PC-9 (cell line): ENCODE measurements at regions not wholly inside any gene's neighbourhood (a gene's known extent, or its start where the extent isn't known, plus 50 kb on each side); places are given as distances from the start of the nearest gene placed in this dataset.

ENCODE experiments used
- BruUV-seq: library from RNA; stranded (reverse); fragments of 400-500 nt; replicated peaks from 2 replicates; lab custom pipeline; 2021; lab: Mats Ljungman, UMichigan
- CTCF ChIA-PET: fragments of 300-600 bp; sonication (Branson Sonifier 250); formaldehyde crosslinking; loops from one replicate; lab custom pipeline; 2022; ENCODE audit warnings: antibody characterized with exemption; lab: Charles Lee
- POLR2A ChIA-PET: fragments of 300-600 bp; sonication (Branson Sonifier 250); formaldehyde crosslinking; loops from one replicate; lab custom pipeline; 2022; ENCODE audit warnings: antibody characterized with exemption; ENCODE audit not compliant: unreplicated experiment; lab: Charles Lee
- DNase-seq, 2 experiments: peaks; one replicate each; pipeline versions ENCODE4 v3.0.0 to v3.0.0-alpha.2; 2015 to 2022; ENCODE audit warnings: mixed read lengths in 1 of 2
- H2AFZ ChIP-seq: fragments of 200-600 bp; sonication (generic); 2 replicates; pipeline ENCODE4 v1.8.1; 2017; ENCODE audit warnings: antibody characterized with exemption
- H3F3A ChIP-seq: fragments of 200-600 bp; sonication (generic); 2 replicates; pipeline ENCODE4 v1.8.1; 2017; ENCODE audit warnings: antibody characterized with exemption, mild to moderate bottlenecking, low read depth; ENCODE audit not compliant: insufficient read depth
- H3K27ac ChIP-seq: fragments of 200-600 bp; sonication (generic); 2 replicates; pipeline ENCODE4 v1.6.1; 2016; ENCODE audit warnings: mixed run types
- H3K27me3 ChIP-seq: fragments of 200-600 bp; sonication (generic); 2 replicates; pipeline ENCODE4 v1.6.1; 2016; ENCODE audit warnings: low read depth, mixed run types; ENCODE audit not compliant: insufficient read depth
- H3K36me3 ChIP-seq: fragments of 200-600 bp; sonication (generic); 2 replicates; pipeline ENCODE4 v1.6.1; 2016; ENCODE audit warnings: low read depth, mixed run types
- H3K4me1 ChIP-seq: fragments of 200-600 bp; sonication (generic); replicated peaks from 2 replicates; pipeline ENCODE4 v1.6.1; 2016; ENCODE audit warnings: mixed run types; ENCODE audit not compliant: insufficient read depth
- H3K4me2 ChIP-seq: fragments of 200-600 bp; sonication (generic); 2 replicates; pipeline ENCODE4 v1.6.1; 2017; ENCODE audit warnings: mixed run types
- H3K4me3 ChIP-seq: fragments of 200-600 bp; sonication (generic); 2 replicates; pipeline ENCODE4 v1.6.1; 2016; ENCODE audit warnings: mixed run types
- H3K79me2 ChIP-seq: fragments of 200-600 bp; sonication (generic); 2 replicates; pipeline ENCODE4 v1.6.1; 2017; ENCODE audit warnings: low read depth, mixed run types
- H3K9me2 ChIP-seq: fragments of 200-600 bp; sonication (generic); 2 replicates; pipeline ENCODE4 v1.8.1; 2017; ENCODE audit warnings: mild to moderate bottlenecking; ENCODE audit not compliant: insufficient read depth
- H3K9me3 ChIP-seq: fragments of 200-600 bp; sonication (generic); 2 replicates; pipeline ENCODE4 v1.8.1; 2016; ENCODE audit warnings: low read depth; ENCODE audit not compliant: insufficient read depth
- H4K20me1 ChIP-seq: fragments of 200-600 bp; sonication (generic); 2 replicates; pipeline ENCODE4 v1.8.1; 2017; ENCODE audit not compliant: insufficient read depth
- EZH2 ChIP-seq: fragments of 200-600 bp; sonication (generic); IDR thresholded peaks from 2 replicates; pipeline ENCODE4 v1.8.0; 2017; ENCODE audit warnings: antibody characterized with exemption, low read depth
- intact Hi-C: fragments of 100-400 bp; cut with micrococcal nuclease; formaldehyde crosslinking; loops from one replicate; pipeline ENCODE4 v1.10.0; 2022; ENCODE audit not compliant: unreplicated experiment
- TF ChIP-seq, protein P1 (sequence below): fragments of 200-600 bp; sonication (generic); conservative IDR thresholded peaks from 2 replicates; pipeline ENCODE4 v1.6.1; 2017; ENCODE audit warnings: mixed run types, antibody characterized with exemption, mild to moderate bottlenecking, moderate library complexity

DNA sequence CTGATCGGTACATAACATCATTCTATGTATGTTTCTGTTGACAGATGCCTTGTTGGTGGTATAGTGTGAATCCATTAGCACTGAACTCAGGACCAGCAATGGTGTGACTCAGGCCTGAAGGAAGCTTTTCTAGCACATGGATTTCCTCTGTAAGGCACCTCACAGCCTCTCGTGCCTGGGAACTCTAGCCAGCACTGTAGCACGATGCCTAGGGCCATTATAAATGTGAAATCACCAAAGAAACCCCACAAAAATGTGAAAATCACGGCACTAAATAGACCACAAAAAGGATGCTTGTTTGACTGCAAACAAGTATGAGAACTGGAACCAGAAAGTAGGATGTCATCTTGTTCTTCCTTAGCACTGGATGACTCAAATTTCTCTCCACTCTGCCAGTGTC lies 63.7 kb upstream of the NKX2-2 start:
- ChIA-PET CTCF (no interaction called here), POLR2A (no interaction called here)
- H3F3A ChIP-seq = no peaks in the 10 kb centered on the region
- no peaks in the 10 kb centered on the region for H3K9me2 ChIP-seq
- H3K4me2 ChIP-seq = no peak overlapping the region
- no peaks in the 10 kb centered on the region for H3K79me2 ChIP-seq
- H3K27ac ChIP-seq = no peak overlapping the region
- no peak for DNase-seq
- H2AFZ ChIP-seq = no peak overlapping the region
- no peak overlapping the region for H3K4me3 ChIP-seq
- no peak for TF ChIP-seq EZH2
- TF ChIP-seq, protein P1, sequence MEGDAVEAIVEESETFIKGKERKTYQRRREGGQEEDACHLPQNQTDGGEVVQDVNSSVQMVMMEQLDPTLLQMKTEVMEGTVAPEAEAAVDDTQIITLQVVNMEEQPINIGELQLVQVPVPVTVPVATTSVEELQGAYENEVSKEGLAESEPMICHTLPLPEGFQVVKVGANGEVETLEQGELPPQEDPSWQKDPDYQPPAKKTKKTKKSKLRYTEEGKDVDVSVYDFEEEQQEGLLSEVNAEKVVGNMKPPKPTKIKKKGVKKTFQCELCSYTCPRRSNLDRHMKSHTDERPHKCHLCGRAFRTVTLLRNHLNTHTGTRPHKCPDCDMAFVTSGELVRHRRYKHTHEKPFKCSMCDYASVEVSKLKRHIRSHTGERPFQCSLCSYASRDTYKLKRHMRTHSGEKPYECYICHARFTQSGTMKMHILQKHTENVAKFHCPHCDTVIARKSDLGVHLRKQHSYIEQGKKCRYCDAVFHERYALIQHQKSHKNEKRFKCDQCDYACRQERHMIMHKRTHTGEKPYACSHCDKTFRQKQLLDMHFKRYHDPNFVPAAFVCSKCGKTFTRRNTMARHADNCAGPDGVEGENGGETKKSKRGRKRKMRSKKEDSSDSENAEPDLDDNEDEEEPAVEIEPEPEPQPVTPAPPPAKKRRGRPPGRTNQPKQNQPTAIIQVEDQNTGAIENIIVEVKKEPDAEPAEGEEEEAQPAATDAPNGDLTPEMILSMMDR = no peak
- no peaks in the 10 kb centered on the region for H3K4me1 ChIP-seq
- peaks cover 72% of the 10 kb centered on the region for H3K27me3 ChIP-seq
- BruUV-seq = no TSS peak
- H3K36me3 ChIP-seq = no peaks in the 10 kb centered on the region
- H3K9me3 ChIP-seq = no peaks in the 10 kb centered on the region
- intact Hi-C loops = no loop called here
- no peaks in the 10 kb centered on the region; the same call in 1 of the 2 replicates for H4K20me1 ChIP-seq

DNA sequence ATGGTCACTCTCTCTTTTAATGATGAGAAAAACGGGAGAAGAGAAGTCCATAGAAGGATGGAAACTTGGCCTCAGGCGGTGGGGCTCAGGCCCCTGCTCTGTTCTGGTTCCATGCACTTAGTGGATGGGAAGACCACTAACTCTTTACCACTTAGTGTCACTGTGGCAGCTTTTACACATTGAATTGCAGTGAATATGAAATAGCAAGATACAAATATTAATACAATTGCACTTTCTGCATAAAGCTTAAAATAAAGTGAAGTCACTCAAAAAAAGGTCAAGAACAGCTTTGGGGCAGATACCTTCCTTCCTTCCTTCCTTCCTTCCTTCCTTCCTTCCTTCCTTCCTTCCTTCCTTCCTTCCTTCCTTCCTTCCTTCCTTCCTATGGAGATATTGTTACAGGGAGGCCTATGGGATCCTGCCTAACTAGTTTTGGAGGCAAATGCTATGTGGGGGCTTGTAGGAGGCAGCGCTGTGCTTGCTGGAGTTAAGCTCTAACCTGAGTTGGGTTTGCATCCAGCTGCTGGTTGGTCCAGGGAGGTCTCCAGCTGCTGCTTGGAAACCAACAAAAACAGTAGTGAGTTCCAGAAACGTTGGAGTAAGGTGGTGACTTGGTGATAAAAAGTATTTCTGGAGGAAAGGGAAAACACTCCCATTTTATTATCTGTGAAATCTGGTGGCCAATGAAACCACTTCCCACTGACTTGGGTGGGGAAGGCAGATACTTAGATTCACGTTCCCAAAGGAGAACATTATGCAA lies 62.3 kb upstream of the NKX2-2 start:
- H3K9me2 ChIP-seq = no peaks in the 10 kb centered on the region
- no TSS peak for BruUV-seq
- H3K4me1 ChIP-seq = no peaks in the 10 kb centered on the region
- no peak for DNase-seq
- no peaks in the 10 kb centered on the region for H3K79me2 ChIP-seq
- H3K36me3 ChIP-seq = no peaks in the 10 kb centered on the region
- intact Hi-C loops = no loop called here
- ChIA-PET POLR2A (interaction anchor here (0.5 to 0.8 kb wide), 2 partner anchors 211 to 526 kb away, joined by 6 to 28 read pairs; no protein-coding TSS in a partner anchor), CTCF (no interaction called here)
- H3K9me3 ChIP-seq = no peaks in the 10 kb centered on the region
- no peak overlapping the region for H3K4me3 ChIP-seq
- H3K4me2 ChIP-seq = no peak overlapping the region
- H3K27me3 ChIP-seq = peaks cover 64% of the 10 kb centered on the region
- H3K27ac ChIP-seq = no peak overlapping the region
- TF ChIP-seq EZH2 = no peak
- TF ChIP-seq, protein P1 = no peak
- H2AFZ ChIP-seq = no peak overlapping the region
- H4K20me1 ChIP-seq = no peaks in the 10 kb centered on the region; the same call in 1 of the 2 replicates
- H3F3A ChIP-seq = no peaks in the 10 kb centered on the region

GRCh38 chr20:21575167-21575566 lies 61.3 kb upstream of the NKX2-2 start:
- H3K27ac ChIP-seq = no peak overlapping the region
- no peaks in the 10 kb centered on the region for H3K9me2 ChIP-seq
- no peak overlapping the region for H3K4me2 ChIP-seq
- H3K36me3 ChIP-seq = no peaks in the 10 kb centered on the region
- intact Hi-C loops = no loop called here
- no peaks in the 10 kb centered on the region for H3F3A ChIP-seq
- H3K27me3 ChIP-seq = peaks cover 60% of the 10 kb centered on the region
- no peaks in the 10 kb centered on the region; the same call in 1 of the 2 replicates for H4K20me1 ChIP-seq
- POLR2A ChIA-PET = no interaction called here
- no peak for DNase-seq
- no peaks in the 10 kb centered on the region for H3K9me3 ChIP-seq
- H3K4me3 ChIP-seq = no peak overlapping the region
- no peaks in the 10 kb centered on the region for H3K4me1 ChIP-seq
- CTCF ChIA-PET = no interaction called here
- BruUV-seq = no TSS peak
- no peak for TF ChIP-seq EZH2
- TF ChIP-seq, protein P1 = no peak
- H2AFZ ChIP-seq = no peak overlapping the region
- H3K79me2 ChIP-seq = no peaks in the 10 kb centered on the region
